ENCODE measurements at regions not wholly inside any gene's neighbourhood (a gene's known extent, or its start where the extent isn't known, plus 50 kb on each side); places are given as distances from the start of the nearest gene placed in this dataset.

GRCh38 chr11:69382131-69383128 is 88.5 kb downstream of the MYEOV start:
- TF ChIP-seq CTCF (IDR thresholded peaks at IDR 0.05) (no peak), POLR2A (IDR thresholded peaks at IDR 0.05) (no peak)
